ENCODE measurements at regions not wholly inside any gene's neighbourhood (a gene's known extent, or its start where the extent isn't known, plus 50 kb on each side); places are given as distances from the start of the nearest gene placed in this dataset.
"Not testable (repeated sequence)": the region's sequence is repeated elsewhere in the genome, so short reads cannot be mapped to it uniquely, and the experiment has no call there.

- Histone ChIP-seq H3K36me3 (ENCODE audit: control insufficient read depth, insufficient read depth, low read length) (no peaks in the 10 kb centered on the region), H3K4me1 (ENCODE audit: control insufficient read depth, insufficient read depth, low read length, poor library complexity, severe bottlenecking) (peaks cover 24% of the 10 kb centered on the region), H3K4me3 (ENCODE audit: extremely low read depth, insufficient read depth, low read length, poor library complexity, severe bottlenecking) (no peak overlapping the region), H3K9me3 (ENCODE audit: control insufficient read depth, low read length) (peaks cover 5% of the 10 kb centered on the region), H3K27ac (ENCODE audit: low read depth, low read length, severe bottlenecking) (peak overlapping the region; percentile 90)
- WGBS, 2 experiments (ENCODE audit: insufficient coverage in 2 of 2), result 36 to 38% methylated on average over 23 to 24 of the region's 24 CpGs
These were observed 129.3 kb upstream of the FGF3 start for GRCh38 chr11:69948256-69949141.

GRCh38 chr11:69949327-69949726 is 128.8 kb upstream of the ANO1 start:
- H3K27ac ChIP-seq (ENCODE audit: low read depth, low read length, severe bottlenecking), result peak overlapping the region; percentile 90
- no peak overlapping the region for H3K4me3 ChIP-seq (ENCODE audit: extremely low read depth, insufficient read depth, low read length, poor library complexity, severe bottlenecking)
- WGBS, 2 experiments (ENCODE audit: insufficient coverage in 2 of 2), result 41 to 56% methylated on average over 6 of the region's 6 CpGs
- peaks cover 5% of the 10 kb centered on the region for H3K9me3 ChIP-seq (ENCODE audit: control insufficient read depth, low read length)
- no peaks in the 10 kb centered on the region for H3K36me3 ChIP-seq (ENCODE audit: control insufficient read depth, insufficient read depth, low read length)
- peaks cover 24% of the 10 kb centered on the region for H3K4me1 ChIP-seq (ENCODE audit: control insufficient read depth, insufficient read depth, low read length, poor library complexity, severe bottlenecking)

- no peak overlapping the region for H3K27ac ChIP-seq (ENCODE audit: low read depth, low read length, severe bottlenecking)
- no peaks in the 10 kb centered on the region for H3K36me3 ChIP-seq (ENCODE audit: control insufficient read depth, insufficient read depth, low read length)
- peaks cover 5% of the 10 kb centered on the region for H3K9me3 ChIP-seq (ENCODE audit: control insufficient read depth, low read length)
- peaks cover 24% of the 10 kb centered on the region for H3K4me1 ChIP-seq (ENCODE audit: control insufficient read depth, insufficient read depth, low read length, poor library complexity, severe bottlenecking)
- no peak overlapping the region for H3K4me3 ChIP-seq (ENCODE audit: extremely low read depth, insufficient read depth, low read length, poor library complexity, severe bottlenecking)
- WGBS, 2 experiments (ENCODE audit: insufficient coverage in 2 of 2), result 60 to 71% methylated on average over 7 of the region's 8 CpGs
These were observed 128.0 kb upstream of the ANO1 start for GRCh38 chr11:69950120-69950519.

GRCh38 chr11:69950621-69951020 is 127.5 kb upstream of the ANO1 start:
- peaks cover 5% of the 10 kb centered on the region for H3K9me3 ChIP-seq (ENCODE audit: control insufficient read depth, low read length)
- no peak overlapping the region for H3K27ac ChIP-seq (ENCODE audit: low read depth, low read length, severe bottlenecking)
- 91 to 100% methylated on average over 3 of the region's 6 CpGs for WGBS, 2 experiments (ENCODE audit: insufficient coverage in 2 of 2)
- no peak overlapping the region for H3K4me3 ChIP-seq (ENCODE audit: extremely low read depth, insufficient read depth, low read length, poor library complexity, severe bottlenecking)
- no peaks in the 10 kb centered on the region for H3K36me3 ChIP-seq (ENCODE audit: control insufficient read depth, insufficient read depth, low read length)
- H3K4me1 ChIP-seq (ENCODE audit: control insufficient read depth, insufficient read depth, low read length, poor library complexity, severe bottlenecking), result peaks cover 24% of the 10 kb centered on the region

- WGBS, 2 experiments (ENCODE audit: insufficient coverage in 2 of 2), result 93 to 96% methylated on average over 8 of the region's 8 CpGs
- Histone ChIP-seq H3K36me3 (ENCODE audit: control insufficient read depth, insufficient read depth, low read length) (no peaks in the 10 kb centered on the region), H3K9me3 (ENCODE audit: control insufficient read depth, low read length) (peaks cover 5% of the 10 kb centered on the region), H3K27ac (ENCODE audit: low read depth, low read length, severe bottlenecking) (no peak overlapping the region), H3K4me3 (ENCODE audit: extremely low read depth, insufficient read depth, low read length, poor library complexity, severe bottlenecking) (no peak overlapping the region), H3K4me1 (ENCODE audit: control insufficient read depth, insufficient read depth, low read length, poor library complexity, severe bottlenecking) (peaks cover 31% of the 10 kb centered on the region)
These were observed 126.3 kb upstream of the ANO1 start for GRCh38 chr11:69951821-69952220.

- 93 to 95% methylated on average over 12 to 15 of the region's 18 CpGs for WGBS, 2 experiments (ENCODE audit: insufficient coverage in 2 of 2)
- H3K36me3 ChIP-seq (ENCODE audit: control insufficient read depth, insufficient read depth, low read length); H3K9me3 ChIP-seq (ENCODE audit: control insufficient read depth, low read length); H3K27ac ChIP-seq (ENCODE audit: low read depth, low read length, severe bottlenecking); H3K4me3 ChIP-seq (ENCODE audit: extremely low read depth, insufficient read depth, low read length, poor library complexity, severe bottlenecking): not testable (repeated sequence)
- H3K4me1 ChIP-seq (ENCODE audit: control insufficient read depth, insufficient read depth, low read length, poor library complexity, severe bottlenecking), result peaks cover 31% of the 10 kb centered on the region
These were observed 125.7 kb upstream of the ANO1 start for GRCh38 chr11:69952229-69952975.

GRCh38 chr11:69953356-69953755 is 124.8 kb upstream of the ANO1 start:
- Histone ChIP-seq H3K36me3 (ENCODE audit: control insufficient read depth, insufficient read depth, low read length) (no peaks in the 10 kb centered on the region), H3K4me3 (ENCODE audit: extremely low read depth, insufficient read depth, low read length, poor library complexity, severe bottlenecking) (no peak overlapping the region), H3K9me3 (ENCODE audit: control insufficient read depth, low read length) (peaks cover 5% of the 10 kb centered on the region), H3K27ac (ENCODE audit: low read depth, low read length, severe bottlenecking) (no peak overlapping the region), H3K4me1 (ENCODE audit: control insufficient read depth, insufficient read depth, low read length, poor library complexity, severe bottlenecking) (peaks cover 28% of the 10 kb centered on the region)
- 84 to 86% methylated on average over 9 of the region's 9 CpGs for WGBS, 2 experiments (ENCODE audit: insufficient coverage in 2 of 2)

- Histone ChIP-seq H3K27ac (ENCODE audit: low read depth, low read length, severe bottlenecking) (no peak overlapping the region), H3K4me3 (ENCODE audit: extremely low read depth, insufficient read depth, low read length, poor library complexity, severe bottlenecking) (no peak overlapping the region), H3K9me3 (ENCODE audit: control insufficient read depth, low read length) (peaks cover 5% of the 10 kb centered on the region), H3K4me1 (ENCODE audit: control insufficient read depth, insufficient read depth, low read length, poor library complexity, severe bottlenecking) (peaks cover 14% of the 10 kb centered on the region), H3K36me3 (ENCODE audit: control insufficient read depth, insufficient read depth, low read length) (no peaks in the 10 kb centered on the region)
- 89 to 99% methylated on average over 9 to 10 of the region's 12 CpGs for WGBS, 2 experiments (ENCODE audit: insufficient coverage in 2 of 2)
These were observed 123.4 kb upstream of the ANO1 start for GRCh38 chr11:69954756-69955155.

- H3K4me3 ChIP-seq (ENCODE audit: extremely low read depth, insufficient read depth, low read length, poor library complexity, severe bottlenecking), result no peak overlapping the region
- peaks cover 10% of the 10 kb centered on the region for H3K4me1 ChIP-seq (ENCODE audit: control insufficient read depth, insufficient read depth, low read length, poor library complexity, severe bottlenecking)
- H3K9me3 ChIP-seq (ENCODE audit: control insufficient read depth, low read length), result peaks cover 2% of the 10 kb centered on the region
- H3K36me3 ChIP-seq (ENCODE audit: control insufficient read depth, insufficient read depth, low read length), result no peaks in the 10 kb centered on the region
- H3K27ac ChIP-seq (ENCODE audit: low read depth, low read length, severe bottlenecking), result no peak overlapping the region
- WGBS, 2 experiments (ENCODE audit: insufficient coverage in 2 of 2), result 86 to 93% methylated on average over 6 to 7 of the region's 8 CpGs
These were observed 121.4 kb upstream of the ANO1 start for GRCh38 chr11:69956669-69957190.

GRCh38 chr11:69957849-69958248 is 120.3 kb upstream of the ANO1 start:
- Histone ChIP-seq H3K9me3 (ENCODE audit: control insufficient read depth, low read length) (peaks cover 6% of the 10 kb centered on the region), H3K4me3 (ENCODE audit: extremely low read depth, insufficient read depth, low read length, poor library complexity, severe bottlenecking) (no peak overlapping the region), H3K27ac (ENCODE audit: low read depth, low read length, severe bottlenecking) (no peak overlapping the region), H3K4me1 (ENCODE audit: control insufficient read depth, insufficient read depth, low read length, poor library complexity, severe bottlenecking) (peaks cover 12% of the 10 kb centered on the region), H3K36me3 (ENCODE audit: control insufficient read depth, insufficient read depth, low read length) (no peaks in the 10 kb centered on the region)
- 93 to 96% methylated on average over 5 to 7 of the region's 7 CpGs for WGBS, 2 experiments (ENCODE audit: insufficient coverage in 2 of 2)
